Right ventricle myocardium superior (tissue), 1 donor: ENCODE measurements at regions not wholly inside any gene's neighbourhood (a gene's known extent, or its start where the extent isn't known, plus 50 kb on each side); places are given as distances from the start of the nearest gene placed in this dataset.
A peak's percentile ranks its signal among the peaks of the same experiment; 100 is the strongest.

ENCODE experiments used
- ATAC-seq: fragments of 200-7000 bp; cut with Tn5 transposase; one replicate; pipeline ENCODE4 v1.9.1; 2020; ENCODE audit warnings: mild to moderate bottlenecking; ENCODE audit not compliant: poor library complexity
- DNase-seq: peaks from one replicate; pipeline ENCODE4 v3.0.0-alpha.2; 2020
- intact Hi-C: fragments of 100-400 bp; cut with DNase I; formaldehyde crosslinking; loops from one replicate; pipeline ENCODE4 v1.11.2; 2022
- donor health status: DM: no; HTN: yes; CAD: no; lungs with severe emphysema.

- intact Hi-C loops: no loop called here
- DNase-seq: no peak
- no peak for ATAC-seq
These were observed 223.5 kb upstream of the BLID start for GRCh38 chr11:122339436-122340060.

GRCh38 chr11:122337704-122338103 is 221.7 kb upstream of the BLID start:
- DNase-seq (peak; percentile 43), ATAC-seq (peak; percentile 73)
- intact Hi-C loops: no loop called here

GRCh38 chr11:122337241-122337640 is 221.2 kb upstream of the BLID start:
- DNase-seq: no peak
- ATAC-seq: no peak
- intact Hi-C loops: no loop called here

GRCh38 chr11:122336706-122337105 is 220.7 kb upstream of the BLID start:
- ATAC-seq: no peak
- DNase-seq: no peak
- intact Hi-C loops: no loop called here

GRCh38 chr11:122334546-122335339 is 218.7 kb upstream of the BLID start:
- DNase-seq (no peak), ATAC-seq (peak; percentile 54)
- intact Hi-C loops: no loop called here

GRCh38 chr11:122333467-122333866 is 217.5 kb upstream of the BLID start:
- intact Hi-C loops: no loop called here
- ATAC-seq: no peak

GRCh38 chr11:122331079-122331478 is 215.1 kb upstream of the BLID start:
- intact Hi-C loops: no loop called here
- no peak for ATAC-seq
- no peak for DNase-seq

More at GRCh38 chr11:122333467-122333866, 217.5 kb upstream of the BLID start:
- no peak for DNase-seq

- DNase-seq (no peak), ATAC-seq (no peak)
- intact Hi-C loops: no loop called here
These were observed 214.4 kb upstream of the BLID start for GRCh38 chr11:122330279-122330965.

- no peak for DNase-seq
- intact Hi-C loops: no loop called here
- no peak for ATAC-seq
These were observed 211.5 kb upstream of the BLID start for GRCh38 chr11:122327528-122327927.

GRCh38 chr11:122323754-122324421 is 207.9 kb upstream of the BLID start:
- intact Hi-C loops: no loop called here
- DNase-seq (no peak), ATAC-seq (no peak)

- ATAC-seq (peak; percentile 51), DNase-seq (no peak)
- intact Hi-C loops: no loop called here
These were observed 206.3 kb upstream of the BLID start for GRCh38 chr11:122322329-122322728.

- no peak for DNase-seq
- intact Hi-C loops: no loop called here
- no peak for ATAC-seq
These were observed 204.7 kb upstream of the BLID start for GRCh38 chr11:122320671-122321070.

GRCh38 chr11:122319691-122320620 is 203.9 kb upstream of the BLID start:
- intact Hi-C loops: no loop called here
- ATAC-seq (no peak), DNase-seq (no peak)

- intact Hi-C loops: no loop called here
- ATAC-seq (no peak), DNase-seq (no peak)
These were observed 203.1 kb upstream of the BLID start for GRCh38 chr11:122319085-122319484.

GRCh38 chr11:122317305-122317704 is 201.3 kb upstream of the BLID start:
- intact Hi-C loops: no loop called here
- ATAC-seq: no peak
- no peak for DNase-seq

- ATAC-seq: no peak
- intact Hi-C loops: no loop called here
- DNase-seq: no peak
These were observed 197.6 kb upstream of the BLID start for GRCh38 chr11:122313581-122313980.

- ATAC-seq: no peak
- DNase-seq: no peak
- intact Hi-C loops: no loop called here
These were observed 195.3 kb upstream of the BLID start for GRCh38 chr11:122311216-122311755.

GRCh38 chr11:122310766-122311165 is 194.8 kb upstream of the BLID start:
- DNase-seq: no peak
- intact Hi-C loops: no loop called here
- ATAC-seq: no peak
